NCI-H128 (cell line): ENCODE measurements at regions not wholly inside any gene's neighbourhood (a gene's known extent, or its start where the extent isn't known, plus 50 kb on each side); places are given as distances from the start of the nearest gene placed in this dataset.

Experiments
- DNase-seq: peaks from one replicate; lab custom pipeline; 2025; ENCODE audit not compliant: unreplicated experiment; lab: John Stamatoyannopoulos, UW

DNA sequence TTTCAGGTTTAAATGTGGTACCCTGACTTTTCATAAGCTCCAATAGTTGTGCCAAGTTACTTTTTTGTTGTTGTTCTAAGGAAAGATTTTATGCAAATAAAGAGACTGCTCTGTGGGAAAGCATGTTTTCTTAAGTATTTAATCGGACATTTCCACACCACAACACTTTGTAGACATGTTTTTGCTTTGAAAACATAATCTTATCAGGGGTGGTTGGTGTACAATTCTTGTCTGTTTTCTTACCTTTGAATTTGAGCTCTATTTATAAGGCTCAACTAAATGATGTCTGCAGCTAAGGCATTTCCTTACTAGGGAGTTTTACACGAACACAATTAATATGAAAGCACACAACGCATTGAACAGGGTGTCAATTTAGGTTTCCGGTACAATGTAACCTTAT is 81.5 kb upstream of the CDIN1 start:
- DNase-seq = no peak

GRCh38 chr15:36498401-36498800 is 81.0 kb upstream of the CDIN1 start:
- no peak for DNase-seq

- no peak for DNase-seq
Measured at GRCh38 chr15:36498916-36499315, 80.5 kb upstream of the CDIN1 start.

DNA sequence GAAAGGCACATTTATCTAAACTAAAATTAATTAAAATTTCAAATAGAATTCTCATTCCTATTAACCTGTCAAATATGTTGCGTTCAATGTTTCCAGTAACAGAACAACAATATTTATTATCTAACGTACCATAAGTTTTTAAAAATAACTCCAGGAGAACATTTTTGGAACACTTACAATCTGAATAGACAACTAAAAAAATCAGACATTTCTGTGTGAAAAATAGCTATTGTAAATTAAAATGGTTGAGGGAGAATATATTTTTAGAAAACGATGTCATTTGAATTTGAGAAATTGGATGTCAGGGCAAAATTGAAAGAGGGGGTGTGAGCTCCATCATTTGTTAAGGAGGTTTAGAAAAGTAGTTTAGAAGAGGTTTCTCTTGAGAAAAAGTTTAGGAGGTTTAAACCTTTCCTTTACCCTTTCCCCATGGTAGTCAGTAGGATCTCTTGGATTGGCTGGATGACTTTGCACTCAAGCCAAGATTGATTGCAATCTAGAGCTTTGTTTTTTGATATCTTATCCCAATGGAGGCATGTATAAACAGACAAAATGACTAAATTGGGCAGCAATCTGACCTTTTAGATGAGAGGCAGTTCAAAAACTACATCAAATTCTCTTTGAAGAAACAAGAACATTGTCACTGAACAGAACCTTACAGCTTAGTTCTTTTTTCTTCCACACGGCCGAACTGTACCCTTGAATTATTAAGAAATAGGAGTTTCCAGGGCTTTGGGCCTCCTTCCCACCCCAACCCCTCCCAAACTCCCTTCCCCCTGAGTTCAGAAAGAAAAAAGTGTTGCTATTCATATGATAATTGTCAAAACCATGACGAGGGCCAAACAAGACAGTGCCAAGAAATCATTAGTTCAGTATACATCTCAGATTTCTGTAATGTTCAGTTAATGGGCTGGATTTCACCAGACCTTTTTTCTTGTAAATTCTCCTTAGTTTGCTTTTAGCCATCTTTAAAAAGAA is 79.7 kb upstream of the CDIN1 start:
- DNase-seq = no peak

- DNase-seq = peak; percentile 26
Measured at GRCh38 chr15:36501063-36501678, 78.3 kb upstream of the CDIN1 start.

- DNase-seq = no peak
Measured at GRCh38 chr15:36502509-36502908, 76.9 kb upstream of the CDIN1 start.

DNA sequence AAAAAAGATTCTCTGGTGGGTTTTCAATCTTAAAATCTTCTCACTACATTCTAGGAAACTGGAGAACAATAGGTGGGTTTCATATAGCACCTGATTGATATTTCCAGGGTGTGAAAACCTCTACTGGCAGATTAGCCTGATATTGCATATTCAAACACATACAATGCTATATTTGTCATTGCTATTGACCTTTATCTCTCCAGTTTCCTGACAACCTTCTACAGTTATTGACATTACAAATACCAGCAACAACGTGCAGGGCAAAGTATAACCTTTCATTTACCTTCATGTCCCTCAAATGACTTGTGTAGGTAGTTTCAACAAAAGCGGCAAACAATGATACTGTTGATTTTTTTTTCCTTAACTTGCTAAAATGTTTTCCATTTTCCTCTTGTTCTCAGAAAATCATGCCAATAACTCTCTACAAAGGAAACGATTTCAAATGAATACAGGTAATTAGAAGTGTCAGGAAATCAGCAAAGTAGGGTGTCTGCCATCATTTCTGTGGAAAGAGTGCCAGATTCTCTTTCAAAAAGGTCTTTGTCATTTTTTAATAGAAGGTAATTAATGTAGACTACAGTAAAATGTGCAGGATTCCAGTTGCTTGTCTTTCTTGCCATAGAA is 72.6 kb upstream of the CDIN1 start:
- DNase-seq = no peak

DNA sequence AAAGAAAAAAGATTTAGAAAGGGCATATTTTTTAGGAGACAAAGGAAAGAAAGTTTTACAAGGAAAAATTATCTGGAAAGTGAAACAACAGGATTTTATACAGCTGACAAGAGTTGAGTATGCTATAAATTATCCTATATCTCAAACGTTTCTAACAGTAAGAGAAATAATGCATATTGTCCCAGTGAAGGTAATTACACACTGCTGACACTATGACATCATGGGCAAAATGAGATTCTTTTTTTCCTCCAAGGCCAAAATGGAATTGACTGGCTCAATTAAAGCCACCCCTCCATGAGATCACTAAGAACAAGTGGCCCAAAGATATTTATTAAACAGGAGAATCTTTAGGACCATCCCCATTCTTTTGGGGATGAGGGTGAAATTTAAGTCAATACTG is 72.0 kb upstream of the CDIN1 start:
- no peak for DNase-seq

- DNase-seq = no peak
Measured at GRCh38 chr15:36511594-36511993, 67.8 kb upstream of the CDIN1 start.

DNA sequence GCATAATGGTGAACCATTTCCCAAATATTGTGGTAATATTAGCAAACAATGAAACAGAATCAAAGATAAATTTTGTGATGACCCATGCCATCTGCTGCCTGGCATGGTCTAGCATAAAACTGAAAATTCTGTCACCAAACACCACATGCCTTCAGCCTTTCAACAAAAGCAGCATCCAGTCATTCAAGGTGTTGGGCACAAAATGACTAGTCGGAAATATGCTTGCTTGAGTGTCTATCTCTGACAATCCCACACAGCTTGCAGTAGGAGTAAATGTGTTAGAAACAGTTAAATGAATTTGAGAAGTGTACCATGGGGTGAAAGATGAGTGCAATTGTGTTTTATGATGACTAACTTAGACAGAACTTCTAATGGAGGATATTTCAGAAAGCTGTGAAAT is 61.7 kb upstream of the CDIN1 start:
- no peak for DNase-seq

GRCh38 chr15:36519067-36519466 is 60.4 kb upstream of the CDIN1 start:
- no peak for DNase-seq

GRCh38 chr15:36525430-36525829 is 54.0 kb upstream of the CDIN1 start:
- DNase-seq = no peak

DNA sequence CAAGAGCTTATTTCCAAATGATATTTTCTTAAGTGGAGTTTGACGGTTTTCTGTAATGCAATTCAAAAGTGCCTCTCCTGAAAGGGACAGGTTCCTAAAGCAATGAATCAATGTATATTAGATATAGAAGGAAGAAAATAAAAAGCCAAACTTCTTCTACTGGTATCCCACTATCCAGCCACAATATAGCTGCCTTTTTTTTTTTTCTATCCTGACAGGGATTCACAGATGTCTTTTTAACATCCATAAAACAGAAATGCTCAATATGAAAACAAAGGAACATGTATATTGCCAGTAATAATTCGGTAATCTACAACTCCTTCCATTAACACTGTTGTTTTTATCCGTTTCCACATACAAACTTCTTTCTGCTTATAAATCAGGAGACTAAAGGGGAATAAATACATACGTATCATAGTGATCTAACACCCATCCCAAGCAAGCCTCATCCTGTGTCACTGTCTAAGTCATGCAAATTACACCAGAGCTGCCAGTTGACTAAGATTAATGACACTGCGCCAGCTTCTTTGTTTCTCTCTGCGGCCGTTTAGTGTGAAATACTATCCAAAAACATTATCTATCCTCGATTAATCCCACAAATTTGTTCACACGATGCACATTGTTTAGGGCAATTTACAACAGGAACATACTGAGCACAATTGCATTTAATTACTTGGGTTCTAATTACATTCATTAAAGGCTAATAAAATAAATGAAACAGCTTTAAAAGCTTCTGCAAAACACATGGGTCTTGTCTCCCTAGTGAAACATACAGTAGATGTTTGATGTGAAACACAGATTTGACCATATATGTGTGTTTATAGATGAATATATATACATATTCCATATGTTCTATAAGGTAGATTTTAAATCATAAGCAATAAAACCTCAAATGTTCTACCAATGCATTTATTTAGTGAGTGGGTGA is 51.9 kb upstream of the CDIN1 start:
- DNase-seq = no peak

GRCh38 chr15:36529296-36530011 is 50.0 kb upstream of the CDIN1 start:
- DNase-seq = no peak
